ENCODE measurements at regions not wholly inside any gene's neighbourhood (a gene's known extent, or its start where the extent isn't known, plus 50 kb on each side); places are given as distances from the start of the nearest gene placed in this dataset.

DNA sequence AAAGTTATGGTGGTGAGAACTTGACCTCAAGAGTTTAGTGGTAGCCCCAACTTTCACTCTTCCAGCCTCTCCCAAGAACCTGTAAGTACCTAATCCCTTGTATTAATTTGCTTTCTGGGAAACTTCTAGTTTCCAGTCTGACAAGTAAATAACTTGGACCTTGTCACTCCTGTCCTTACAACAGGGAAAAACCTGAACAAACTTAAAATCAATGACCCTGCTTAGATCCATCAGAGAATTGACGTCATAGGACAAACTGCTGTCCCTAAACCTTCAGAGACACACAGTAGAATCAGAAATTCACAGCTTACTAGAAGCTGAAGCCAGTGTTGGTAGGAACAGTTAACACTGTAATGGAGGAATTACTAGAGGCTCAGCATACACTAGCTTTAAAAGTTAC is 60.0 kb upstream of the DCLK2 start:
- TF ChIP-seq, protein P1, sequence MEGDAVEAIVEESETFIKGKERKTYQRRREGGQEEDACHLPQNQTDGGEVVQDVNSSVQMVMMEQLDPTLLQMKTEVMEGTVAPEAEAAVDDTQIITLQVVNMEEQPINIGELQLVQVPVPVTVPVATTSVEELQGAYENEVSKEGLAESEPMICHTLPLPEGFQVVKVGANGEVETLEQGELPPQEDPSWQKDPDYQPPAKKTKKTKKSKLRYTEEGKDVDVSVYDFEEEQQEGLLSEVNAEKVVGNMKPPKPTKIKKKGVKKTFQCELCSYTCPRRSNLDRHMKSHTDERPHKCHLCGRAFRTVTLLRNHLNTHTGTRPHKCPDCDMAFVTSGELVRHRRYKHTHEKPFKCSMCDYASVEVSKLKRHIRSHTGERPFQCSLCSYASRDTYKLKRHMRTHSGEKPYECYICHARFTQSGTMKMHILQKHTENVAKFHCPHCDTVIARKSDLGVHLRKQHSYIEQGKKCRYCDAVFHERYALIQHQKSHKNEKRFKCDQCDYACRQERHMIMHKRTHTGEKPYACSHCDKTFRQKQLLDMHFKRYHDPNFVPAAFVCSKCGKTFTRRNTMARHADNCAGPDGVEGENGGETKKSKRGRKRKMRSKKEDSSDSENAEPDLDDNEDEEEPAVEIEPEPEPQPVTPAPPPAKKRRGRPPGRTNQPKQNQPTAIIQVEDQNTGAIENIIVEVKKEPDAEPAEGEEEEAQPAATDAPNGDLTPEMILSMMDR (IDR thresholded peaks at IDR 0.05), result no peak
- TF ChIP-seq POLR2A (IDR thresholded peaks at IDR 0.05) (no peak), POLR2AphosphoS5 (IDR thresholded peaks at IDR 0.05; ENCODE audit: insufficient read depth in 1 of 2, low read depth in 1 of 2) (no peak)
